Stimulated activated CD4-positive, alpha-beta T cell treated with anti-CD3 and anti-CD28 coated beads, Interleukin-4, amount 100 ng/mL, for 48 hours (primary cell): ENCODE measurements at regions not wholly inside any gene's neighbourhood (a gene's known extent, or its start where the extent isn't known, plus 50 kb on each side); places are given as distances from the start of the nearest gene placed in this dataset.
A peak's percentile ranks its signal among the peaks of the same experiment; 100 is the strongest.

Experiments used
- DNase-seq, 2 donors: peaks; one replicate each; pipeline ENCODE4 v3.0.0-alpha.2; 2020; ENCODE audit warnings: low read depth in 2 of 2

DNA sequence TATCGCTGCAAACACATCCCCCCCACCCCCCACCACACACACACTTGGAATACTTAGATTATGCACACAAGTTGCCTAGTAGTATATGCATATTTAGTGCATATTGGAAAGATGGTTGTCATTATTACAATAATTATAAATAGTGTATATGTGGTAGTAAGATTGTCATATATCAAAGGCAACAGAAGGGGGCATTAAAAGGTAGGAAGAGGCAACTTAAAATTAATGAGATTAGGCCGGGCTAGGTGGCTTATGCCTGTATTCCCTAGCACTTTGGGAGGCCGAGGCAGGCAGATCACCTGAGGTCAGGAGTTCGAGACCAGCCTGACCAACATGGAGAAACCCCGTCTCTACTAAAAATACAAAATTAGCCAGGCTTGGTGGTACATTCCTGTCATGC, 52.1 kb downstream of the GSC start:
- no peak for DNase-seq

DNA sequence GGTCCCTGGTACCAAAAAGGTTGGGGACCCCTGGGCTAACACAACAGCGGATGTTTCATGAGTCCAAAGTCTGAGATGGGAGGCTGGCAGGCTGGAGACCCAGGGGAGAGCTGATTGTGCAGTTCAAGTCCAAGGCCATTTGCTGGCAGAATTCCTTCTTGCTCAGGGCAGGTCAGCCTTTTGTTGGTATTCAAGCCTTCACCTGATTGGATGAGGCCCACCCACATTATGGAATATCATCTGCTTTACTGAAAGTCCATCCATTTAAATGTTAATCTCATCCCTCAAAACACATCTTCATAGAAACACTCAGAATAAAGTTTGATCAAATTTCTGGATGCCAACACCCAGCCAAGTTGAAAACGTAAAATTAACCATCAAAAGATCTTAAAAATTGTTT, 52.9 kb downstream of the GSC start:
- no peak for DNase-seq

- DNase-seq: no peak
These were observed 56.8 kb downstream of the GSC start for GRCh38 chr14:94713115-94713514.

- no peak for DNase-seq
These were observed 59.2 kb downstream of the GSC start for GRCh38 chr14:94710731-94711130.

- no peak for DNase-seq
These were observed 62.4 kb downstream of the GSC start for GRCh38 chr14:94707494-94707893.

- DNase-seq: no peak
These were observed 63.8 kb downstream of the GSC start for GRCh38 chr14:94706133-94706532.

DNA sequence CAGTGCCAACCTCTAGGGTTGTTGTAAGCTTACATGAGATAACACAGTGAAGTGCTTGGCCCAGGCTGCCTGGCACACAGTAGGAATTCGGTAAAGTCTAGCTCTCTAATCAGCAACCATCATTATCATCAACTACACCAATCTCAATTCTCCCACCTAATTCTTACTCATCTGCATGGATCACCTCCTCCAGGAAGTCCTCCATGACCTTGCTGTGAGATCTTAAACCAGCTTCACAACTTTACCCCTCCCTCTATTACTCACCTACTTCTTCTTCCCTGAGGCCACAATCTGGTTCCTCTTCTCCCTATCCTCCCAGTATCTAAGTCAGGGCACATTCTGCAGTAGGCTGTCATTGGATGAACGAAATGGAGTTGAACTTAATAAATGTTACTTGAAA, 67.3 kb downstream of the GSC start:
- no peak for DNase-seq

GRCh38 chr14:94701861-94702370, 68.0 kb downstream of the GSC start:
- no peak for DNase-seq

GRCh38 chr14:94700336-94700735, 69.6 kb downstream of the GSC start:
- no peak for DNase-seq

DNA sequence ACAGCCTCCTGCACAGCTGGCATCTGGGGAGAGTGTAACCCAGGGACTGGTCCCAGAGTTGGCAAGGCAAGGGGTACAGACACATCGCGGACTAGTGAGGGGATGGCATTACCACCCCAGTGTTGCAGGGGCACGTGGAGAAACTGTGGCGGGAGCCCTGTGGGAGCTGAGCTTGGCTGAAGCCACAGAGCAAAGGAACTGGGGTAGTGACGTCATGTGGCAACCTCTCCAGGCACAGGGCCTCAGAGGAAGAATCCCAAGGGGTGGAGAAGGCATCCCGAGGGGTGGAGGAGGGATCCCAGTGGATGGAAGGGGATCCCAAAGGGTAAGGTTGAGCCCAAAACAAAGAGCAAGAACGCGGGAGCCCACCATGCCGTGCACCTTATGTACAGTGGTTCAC, 70.1 kb downstream of the GSC start:
- no peak for DNase-seq

- no peak for DNase-seq
These were observed 71.9 kb downstream of the GSC start for GRCh38 chr14:94697773-94698556.

DNA sequence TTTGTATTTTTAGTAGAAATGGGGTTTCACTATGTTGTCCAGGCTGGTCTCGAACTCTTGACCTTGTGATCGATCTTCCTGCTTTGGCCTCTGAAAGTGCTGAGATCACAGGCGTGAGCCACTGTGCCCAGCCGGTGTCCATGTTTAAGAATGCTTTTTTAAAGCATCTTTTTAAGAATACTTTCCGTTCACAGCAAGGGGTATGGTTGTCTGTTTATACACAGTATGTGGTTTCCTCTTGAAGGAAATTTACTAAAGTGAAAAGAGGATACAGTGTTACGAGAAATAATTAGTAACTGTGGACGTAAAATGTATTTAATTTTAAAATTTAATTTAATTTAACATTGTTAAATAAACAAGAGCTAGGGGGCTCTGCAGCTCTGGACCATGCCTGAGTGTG, 73.4 kb downstream of the GSC start:
- DNase-seq: no peak

- no peak for DNase-seq
These were observed 74.7 kb downstream of the GSC start for GRCh38 chr14:94695231-94695630.

- no peak for DNase-seq
These were observed 78.3 kb downstream of the GSC start for GRCh38 chr14:94691660-94692034.

- DNase-seq: no peak
These were observed 78.8 kb downstream of the GSC start for GRCh38 chr14:94690896-94691659.

GRCh38 chr14:94690486-94690885, 78.3 kb downstream of the SERPINA3 start:
- no peak for DNase-seq

DNA sequence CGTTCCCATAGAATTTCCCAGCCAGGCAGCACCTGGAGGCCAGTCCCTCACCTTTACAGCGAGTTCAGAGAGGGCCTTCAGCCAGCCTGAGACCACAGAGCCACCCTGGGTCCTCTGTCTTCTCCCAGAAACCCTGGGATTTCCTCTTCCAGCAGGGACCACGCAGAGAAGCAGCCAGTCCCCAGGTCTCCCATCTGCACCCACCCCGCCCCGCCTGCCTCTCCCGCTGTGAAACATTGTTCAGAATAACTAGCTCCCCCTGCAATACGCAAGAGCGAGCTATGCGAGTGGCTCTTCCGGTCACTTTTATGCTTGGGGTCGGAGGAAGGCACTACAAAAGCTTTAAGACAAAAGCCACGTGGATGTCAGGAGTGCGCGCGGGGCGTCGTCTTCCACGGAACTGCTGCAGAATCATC, 77.8 kb downstream of the SERPINA3 start:
- no peak for DNase-seq

- peak; percentile 36 to 64 for DNase-seq
These were observed 77.2 kb downstream of the SERPINA3 start for GRCh38 chr14:94689218-94689984.

DNA sequence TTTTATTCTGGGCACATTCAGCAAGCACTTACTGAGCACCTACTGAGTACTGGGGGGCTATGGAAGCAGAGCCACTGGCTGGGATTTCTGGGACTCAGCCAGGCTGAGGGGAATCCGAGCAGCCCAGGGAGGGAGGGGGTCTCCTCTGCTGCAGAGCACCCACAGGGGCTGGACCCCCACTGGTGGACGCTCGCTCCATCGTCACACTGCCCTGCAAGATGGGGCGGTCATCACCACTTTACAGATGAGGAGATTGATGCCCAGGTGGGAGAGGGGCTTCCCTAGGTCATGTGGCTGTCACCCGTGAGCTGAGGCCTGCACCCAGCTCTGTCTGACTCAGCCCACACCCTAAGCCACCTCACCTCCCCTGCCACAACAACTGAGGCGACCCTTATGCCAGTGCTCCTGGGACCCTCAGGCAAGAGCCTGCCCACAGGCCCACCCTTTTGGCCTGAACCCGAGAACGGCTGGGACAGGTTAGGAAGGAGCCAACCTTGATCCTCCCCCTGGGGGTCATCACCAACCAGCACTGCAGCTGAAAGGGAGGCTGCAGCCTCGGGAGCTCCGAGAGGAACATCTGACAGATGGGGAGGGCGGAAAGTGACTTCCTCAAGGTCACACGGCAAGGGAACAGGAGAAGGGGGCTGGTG, 74.4 kb downstream of the SERPINA3 start:
- DNase-seq: no peak

GRCh38 chr14:94685681-94686485, 73.7 kb downstream of the SERPINA3 start:
- DNase-seq: no peak

- no peak for DNase-seq
These were observed 73.0 kb downstream of the SERPINA3 start for GRCh38 chr14:94685166-94685581.
